HepG2 (cell line): ENCODE measurements at regions not wholly inside any gene's neighbourhood (a gene's known extent, or its start where the extent isn't known, plus 50 kb on each side); places are given as distances from the start of the nearest gene placed in this dataset.
A peak's percentile ranks its signal among the peaks of the same experiment; 100 is the strongest.

ENCODE experiments used
- ATAC-seq: fragments of 200-7000 bp; cut with Tn5 transposase; 3 replicates; pipeline ENCODE4 v1.9.1; 2020; ENCODE audit warnings: mild to moderate bottlenecking, moderate library complexity
- BruUV-seq: library from RNA; stranded (reverse); fragments of 400-500 nt; replicated peaks from 2 replicates; lab custom pipeline; 2021; lab: Mats Ljungman, UMichigan
- CTCF ChIA-PET: fragments of 300-600 bp; formaldehyde crosslinking; extraction: SDS; loops from one replicate; lab custom pipeline; 2021; ENCODE audit warnings: low total read pairs, inconsistent platforms, low intra/inter-chr PET ratio; lab: Yijun Ruan, JAX
- POLR2A ChIA-PET: fragments of 350-600 bp; sonication (Branson Sonifier 250); formaldehyde crosslinking; loops from one replicate; lab custom pipeline; 2020; ENCODE audit warnings: antibody characterized with exemption, inconsistent platforms; lab: Yijun Ruan, JAX
- DNase-seq: peaks from one replicate; pipeline ENCODE4 v3.0.0-alpha.2; 2015; ENCODE audit warnings: low spot score
- FAIRE-seq: peaks from 3 replicates; lab custom pipeline; 2011; peaks lifted over from hg19 to GRCh38; lab: Jason Lieb, UNC
- H2AFZ ChIP-seq: one replicate; pipeline ENCODE4 v1.6.1; 2011; ENCODE audit warnings: low read length, inconsistent platforms
- H3K27ac ChIP-seq: fragments of 300-600 bp; 3 replicates; pipeline ENCODE4 v1.8.0; 2011; ENCODE audit warnings: mixed run types, mild to moderate bottlenecking, mixed read lengths, low read length, inconsistent platforms; ENCODE audit not compliant: insufficient read depth; ENCODE audit errors: extremely low read length
- H3K27me3 ChIP-seq, 2 experiments: fragments of 200-600 bp in 1 of 2; 2 replicates in 1 of 2; 3 replicates in 1 of 2; pipeline versions ENCODE4 v1.6.0 to v1.8.0; 2011; ENCODE audit warnings: low read length in 2 of 2, mild to moderate bottlenecking in 2 of 2, moderate library complexity in 2 of 2, inconsistent platforms in 1 of 2; ENCODE audit not compliant: insufficient read depth in 2 of 2, control insufficient read depth in 1 of 2
- H3K36me3 ChIP-seq, 2 experiments: fragments of 200-600 bp in 1 of 2; replicated peaks in 1 of 2; 2 replicates in 1 of 2; 3 replicates in 1 of 2; pipeline versions ENCODE4 v1.5.1 to v1.8.0; 2011; ENCODE audit warnings: low read length in 2 of 2, inconsistent platforms in 1 of 2; ENCODE audit not compliant: insufficient read depth in 2 of 2, control insufficient read depth in 1 of 2
- H3K4me1 ChIP-seq: 2 replicates; pipeline ENCODE4 v1.5.1; 2012; ENCODE audit warnings: low read length, inconsistent platforms; ENCODE audit not compliant: insufficient read depth
- H3K4me2 ChIP-seq: 2 replicates; pipeline ENCODE4 v1.6.0; 2011; ENCODE audit warnings: low read depth, low read length, inconsistent platforms
- H3K4me3 ChIP-seq, 3 experiments: fragments of 200-600 bp in 1 of 3; sonication (generic), shearing (Covaris generic) in 1 of 3; replicated peaks in 1 of 3; 2 replicates each; pipeline ENCODE4 v1.5.1; 2011 to 2016; ENCODE audit warnings: low read length in 3 of 3, inconsistent platforms in 2 of 3, low read depth in 2 of 3, mild to moderate bottlenecking in 2 of 3, control low read depth in 1 of 3, mixed read lengths in 1 of 3; ENCODE audit not compliant: insufficient read depth in 1 of 3
- H3K79me2 ChIP-seq: one replicate; pipeline ENCODE4 v1.6.1; 2011; ENCODE audit warnings: low read length, inconsistent platforms; ENCODE audit not compliant: insufficient read depth
- H3K9ac ChIP-seq: 2 replicates; pipeline ENCODE4 v1.6.0; 2011; ENCODE audit warnings: mild to moderate bottlenecking, low read depth, low read length, inconsistent platforms; ENCODE audit not compliant: insufficient read depth
- H3K9me3 ChIP-seq: 2 replicates; pipeline ENCODE4 v1.5.1; 2012; ENCODE audit warnings: mild to moderate bottlenecking, low read length
- H4K20me1 ChIP-seq: 2 replicates; pipeline ENCODE4 v1.6.0; 2011; ENCODE audit warnings: inconsistent platforms, mild to moderate bottlenecking, low read length, moderate library complexity; ENCODE audit not compliant: insufficient read depth
- MED8 ChIP-seq: sonication (generic); formaldehyde crosslinking; IDR thresholded peaks from 2 replicates; pipeline ENCODE4 v1.8.1; 2023; ENCODE audit warnings: mild to moderate bottlenecking, missing genetic modification reagents; ENCODE audit not compliant: insufficient replicate concordance
- RAD51 ChIP-seq: fragments of 450-650 bp; IDR thresholded peaks from 2 replicates; pipeline ENCODE4 v1.6.1; 2016; ENCODE audit warnings: borderline replicate concordance
- WGBS: methylation state at CpG from one replicate; pipeline ENCODE4 v1.1.6; 2017; ENCODE audit warnings: low lambda C conversion rate; 5-methylcytosine and 5-hydroxymethylcytosine counted together
- in situ Hi-C: cut with HindIII; loops from 2 replicates; pipeline ENCODE4 v1.10.0; 2017; ENCODE audit warnings: low pct_unique_long_range_greater_than_20kb; ENCODE audit not compliant: extremely low pct_ligation_motif_present
- intact Hi-C: fragments of 100-400 bp; cut with micrococcal nuclease; formaldehyde crosslinking; loops from one replicate; pipeline ENCODE4 v1.10.0; 2022; ENCODE audit not compliant: unreplicated experiment
- TF ChIP-seq, protein P1 (sequence below): sonication (generic); formaldehyde crosslinking; IDR thresholded peaks from 2 replicates; pipeline ENCODE4 v1.8.0; 2023; ENCODE audit warnings: mild to moderate bottlenecking, missing genetic modification reagents
- TF ChIP-seq, protein P2 (sequence below), 2 experiments: sonication (generic) in 1 of 2; formaldehyde crosslinking in 1 of 2; IDR thresholded peaks; 2 replicates each; pipeline versions ENCODE4 v1.5.1 to v1.6.1; 2011 to 2020; ENCODE audit warnings: borderline replicate concordance in 1 of 2, low read depth in 1 of 2, low read length in 1 of 2, mild to moderate bottlenecking in 1 of 2, missing genetic modification reagents in 1 of 2, moderate library complexity in 1 of 2

DNA sequence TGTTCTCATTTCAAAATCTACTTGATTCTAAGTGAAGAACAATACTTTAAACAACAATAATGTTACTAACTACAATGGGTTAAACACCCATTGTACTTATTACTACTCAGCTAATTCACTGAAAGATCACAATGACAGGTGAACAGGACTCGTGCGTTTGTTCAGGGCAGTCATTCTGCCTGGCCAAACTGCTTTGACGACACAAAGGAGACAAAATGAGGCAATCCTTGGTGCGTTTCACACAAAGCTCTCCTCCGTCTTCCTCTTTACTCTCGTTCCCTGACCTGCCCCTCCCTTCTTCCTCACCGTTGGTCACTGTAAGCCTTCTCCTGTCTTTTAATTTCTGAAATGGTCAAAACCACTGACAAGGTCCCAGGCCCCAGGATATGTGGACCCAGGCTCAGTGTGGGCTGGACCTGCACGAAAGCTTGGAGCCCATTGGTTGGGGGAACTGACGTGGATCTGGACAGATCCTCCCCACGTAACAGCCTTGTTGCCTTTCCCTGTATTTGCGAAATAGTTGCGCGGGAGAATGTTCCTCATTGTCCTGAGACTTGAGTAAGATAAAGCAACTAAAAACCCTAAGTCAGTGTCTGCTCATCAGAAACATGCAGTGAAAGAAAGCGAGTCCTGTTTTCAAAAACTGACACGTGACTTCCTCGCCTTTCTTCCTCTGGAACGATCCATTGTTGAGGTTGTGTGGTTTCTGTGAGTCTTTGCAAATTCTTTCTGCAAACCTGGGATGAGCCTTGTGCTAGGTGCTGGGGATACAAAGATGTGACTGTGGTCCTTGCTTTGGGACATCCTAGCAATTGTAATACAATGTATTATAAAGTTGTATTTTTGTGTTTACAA lies 147.1 kb upstream of the RGMA start:
- Histone ChIP-seq H3K27ac (no peak overlapping the region), H3K4me1 (no peaks in the 10 kb centered on the region), H3K9me3 (no peaks in the 10 kb centered on the region), H4K20me1 (no peaks in the 10 kb centered on the region), H3K4me2 (no peak overlapping the region), H3K4me3 (no peak overlapping the region), H2AFZ (no peak overlapping the region), H3K79me2 (no peaks in the 10 kb centered on the region), H3K36me3 (no peaks in the 10 kb centered on the region), H3K27me3 (peaks cover 0 to 7% of the 10 kb centered on the region in 2 experiments; a peak in 2 of 5 replicates), H3K9ac (no peak overlapping the region)
- in situ Hi-C loops, result no loop called here
- ATAC-seq (no peak), DNase-seq (no peak), FAIRE-seq (no peak)
- CTCF ChIA-PET, result no interaction called here
- no TSS peak for BruUV-seq
- 25% methylated on average over 17 of the region's 17 CpGs for WGBS
- TF ChIP-seq, protein P1, sequence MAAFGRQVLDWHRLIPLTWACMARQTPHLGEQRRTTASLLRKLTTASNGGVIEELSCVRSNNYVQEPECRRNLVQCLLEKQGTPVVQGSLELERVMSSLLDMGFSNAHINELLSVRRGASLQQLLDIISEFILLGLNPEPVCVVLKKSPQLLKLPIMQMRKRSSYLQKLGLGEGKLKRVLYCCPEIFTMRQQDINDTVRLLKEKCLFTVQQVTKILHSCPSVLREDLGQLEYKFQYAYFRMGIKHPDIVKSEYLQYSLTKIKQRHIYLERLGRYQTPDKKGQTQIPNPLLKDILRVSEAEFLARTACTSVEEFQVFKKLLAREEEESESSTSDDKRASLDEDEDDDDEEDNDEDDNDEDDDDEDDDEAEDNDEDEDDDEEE (CRISPR knock-in tag), result no peak
- TF ChIP-seq, protein P2, sequence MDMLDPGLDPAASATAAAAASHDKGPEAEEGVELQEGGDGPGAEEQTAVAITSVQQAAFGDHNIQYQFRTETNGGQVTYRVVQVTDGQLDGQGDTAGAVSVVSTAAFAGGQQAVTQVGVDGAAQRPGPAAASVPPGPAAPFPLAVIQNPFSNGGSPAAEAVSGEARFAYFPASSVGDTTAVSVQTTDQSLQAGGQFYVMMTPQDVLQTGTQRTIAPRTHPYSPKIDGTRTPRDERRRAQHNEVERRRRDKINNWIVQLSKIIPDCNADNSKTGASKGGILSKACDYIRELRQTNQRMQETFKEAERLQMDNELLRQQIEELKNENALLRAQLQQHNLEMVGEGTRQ (IDR thresholded peaks at IDR 0.05; ENCODE audit: low read depth, low read length), result 0 out of 2 replicates have a peak, but pooled peaks have one; percentile 6
- TF ChIP-seq, protein P2 (CRISPR knock-in tag; IDR thresholded peaks at IDR 0.05; ENCODE audit: borderline replicate concordance), result no peak
- TF ChIP-seq RAD51 (peak; percentile 28; the same call in 1 of the 2 replicates), MED8 (CRISPR knock-in tag) (no peak)
- POLR2A ChIA-PET, result no interaction called here
- intact Hi-C loops, result no loop called here
